OCI-LY7 (cell line): ENCODE measurements at regions not wholly inside any gene's neighbourhood (a gene's known extent, or its start where the extent isn't known, plus 50 kb on each side); places are given as distances from the start of the nearest gene placed in this dataset.
A peak's percentile ranks its signal among the peaks of the same experiment; 100 is the strongest.

Experiments
- EZH2phosphoT487 ChIP-seq: fragments of 200-600 bp; sonication (generic); IDR thresholded peaks from 2 replicates; pipeline ENCODE4 v1.6.1; 2018; ENCODE audit warnings: low read depth, borderline replicate concordance, mild to moderate bottlenecking, mixed run types, antibody characterized with exemption, low read length, moderate library complexity, mixed read lengths
- TF ChIP-seq, protein P1 (sequence below): fragments of 200-600 bp; sonication (generic); conservative IDR thresholded peaks from 2 replicates; pipeline ENCODE4 v1.5.1; 2014; ENCODE audit warnings: mild to moderate bottlenecking, antibody characterized with exemption, low read length, moderate library complexity, mixed read lengths

DNA sequence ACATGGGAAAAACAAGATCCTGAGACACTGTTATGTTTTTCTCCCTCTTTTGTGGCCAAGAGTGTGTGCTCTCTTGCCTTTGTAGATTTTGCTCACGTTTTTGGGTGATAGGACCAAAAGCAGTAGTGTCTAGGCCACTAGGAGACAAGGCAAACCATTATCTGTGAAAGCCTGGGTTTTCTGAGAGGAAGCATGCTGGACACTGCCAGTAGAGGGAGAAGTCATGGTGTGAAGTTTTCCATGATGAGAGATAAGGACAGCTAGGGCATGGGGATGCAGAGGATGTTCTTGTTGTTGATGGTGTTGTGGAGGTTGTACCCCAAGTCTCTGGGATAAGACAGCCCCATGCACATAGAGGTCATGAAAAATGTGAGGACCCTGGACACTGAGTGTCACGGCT, 285.3 kb downstream of the SOX11 start:
- TF ChIP-seq, protein P1, sequence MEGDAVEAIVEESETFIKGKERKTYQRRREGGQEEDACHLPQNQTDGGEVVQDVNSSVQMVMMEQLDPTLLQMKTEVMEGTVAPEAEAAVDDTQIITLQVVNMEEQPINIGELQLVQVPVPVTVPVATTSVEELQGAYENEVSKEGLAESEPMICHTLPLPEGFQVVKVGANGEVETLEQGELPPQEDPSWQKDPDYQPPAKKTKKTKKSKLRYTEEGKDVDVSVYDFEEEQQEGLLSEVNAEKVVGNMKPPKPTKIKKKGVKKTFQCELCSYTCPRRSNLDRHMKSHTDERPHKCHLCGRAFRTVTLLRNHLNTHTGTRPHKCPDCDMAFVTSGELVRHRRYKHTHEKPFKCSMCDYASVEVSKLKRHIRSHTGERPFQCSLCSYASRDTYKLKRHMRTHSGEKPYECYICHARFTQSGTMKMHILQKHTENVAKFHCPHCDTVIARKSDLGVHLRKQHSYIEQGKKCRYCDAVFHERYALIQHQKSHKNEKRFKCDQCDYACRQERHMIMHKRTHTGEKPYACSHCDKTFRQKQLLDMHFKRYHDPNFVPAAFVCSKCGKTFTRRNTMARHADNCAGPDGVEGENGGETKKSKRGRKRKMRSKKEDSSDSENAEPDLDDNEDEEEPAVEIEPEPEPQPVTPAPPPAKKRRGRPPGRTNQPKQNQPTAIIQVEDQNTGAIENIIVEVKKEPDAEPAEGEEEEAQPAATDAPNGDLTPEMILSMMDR: peak; percentile 33; the same call in 1 of the 2 replicates
- no peak for TF ChIP-seq EZH2phosphoT487
